BJ (cell line): ENCODE measurements at regions not wholly inside any gene's neighbourhood (a gene's known extent, or its start where the extent isn't known, plus 50 kb on each side); places are given as distances from the start of the nearest gene placed in this dataset.

Source experiments
- CTCF ChIA-PET: fragments of 350-600 bp; formaldehyde crosslinking; extraction: SDS; loops from one replicate; lab custom pipeline; 2021; ENCODE audit warnings: antibody characterized with exemption, inconsistent platforms; lab: Yijun Ruan, JAX
- POLR2A ChIA-PET: fragments of 300-600 bp; sonication (Branson Sonifier 250); formaldehyde crosslinking; extraction: SDS; loops from one replicate; lab custom pipeline; 2021; ENCODE audit warnings: antibody characterized with exemption; lab: Charles Lee
- DNase-seq: peaks from one replicate; pipeline ENCODE4 v3.0.0-alpha.2; 2011; ENCODE audit warnings: low read depth
- H3K27me3 ChIP-seq: 2 replicates; pipeline ENCODE4 v1.6.0; 2011; ENCODE audit warnings: low read length; ENCODE audit not compliant: control insufficient read depth, insufficient read depth
- H3K36me3 ChIP-seq: 2 replicates; pipeline ENCODE4 v1.5.1; 2011; ENCODE audit warnings: low read length; ENCODE audit not compliant: control insufficient read depth, insufficient read depth
- H3K4me3 ChIP-seq: 2 replicates; pipeline ENCODE4 v1.5.1; 2011; ENCODE audit warnings: low read depth, mild to moderate bottlenecking, control low read depth, low read length
- TF ChIP-seq, protein P1 (sequence below): IDR thresholded peaks from 2 replicates; pipeline ENCODE4 v1.5.1; 2011; ENCODE audit warnings: low read depth, mild to moderate bottlenecking, control low read depth, inconsistent platforms, low read length, moderate library complexity; ENCODE audit not compliant: insufficient read depth

DNA sequence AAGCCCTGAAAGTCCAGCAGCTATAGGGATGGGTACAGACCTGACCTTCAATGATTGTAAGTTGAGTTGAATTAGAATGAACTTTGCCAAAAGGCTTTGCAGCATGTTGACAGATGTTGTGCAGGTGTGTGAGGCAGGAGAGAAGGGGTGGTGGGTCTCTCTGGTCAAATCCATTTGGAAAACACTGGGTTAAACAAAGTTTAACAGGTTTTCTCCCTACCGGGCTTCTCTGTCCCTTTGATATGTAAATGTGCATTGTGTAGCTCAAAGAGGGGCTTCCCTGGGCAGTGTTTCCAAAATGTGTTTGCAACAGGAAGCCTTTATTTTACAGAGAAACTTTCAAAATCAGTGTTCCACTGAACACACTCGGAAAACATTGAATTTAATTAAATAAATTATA lies 72.1 kb upstream of the BRINP1 start:
- no peak for DNase-seq
- H3K4me3 ChIP-seq, result no peak overlapping the region
- H3K36me3 ChIP-seq, result no peaks in the 10 kb centered on the region
- no peaks in the 10 kb centered on the region for H3K27me3 ChIP-seq
- ChIA-PET CTCF (no interaction called here), POLR2A (no interaction called here)
- TF ChIP-seq, protein P1, sequence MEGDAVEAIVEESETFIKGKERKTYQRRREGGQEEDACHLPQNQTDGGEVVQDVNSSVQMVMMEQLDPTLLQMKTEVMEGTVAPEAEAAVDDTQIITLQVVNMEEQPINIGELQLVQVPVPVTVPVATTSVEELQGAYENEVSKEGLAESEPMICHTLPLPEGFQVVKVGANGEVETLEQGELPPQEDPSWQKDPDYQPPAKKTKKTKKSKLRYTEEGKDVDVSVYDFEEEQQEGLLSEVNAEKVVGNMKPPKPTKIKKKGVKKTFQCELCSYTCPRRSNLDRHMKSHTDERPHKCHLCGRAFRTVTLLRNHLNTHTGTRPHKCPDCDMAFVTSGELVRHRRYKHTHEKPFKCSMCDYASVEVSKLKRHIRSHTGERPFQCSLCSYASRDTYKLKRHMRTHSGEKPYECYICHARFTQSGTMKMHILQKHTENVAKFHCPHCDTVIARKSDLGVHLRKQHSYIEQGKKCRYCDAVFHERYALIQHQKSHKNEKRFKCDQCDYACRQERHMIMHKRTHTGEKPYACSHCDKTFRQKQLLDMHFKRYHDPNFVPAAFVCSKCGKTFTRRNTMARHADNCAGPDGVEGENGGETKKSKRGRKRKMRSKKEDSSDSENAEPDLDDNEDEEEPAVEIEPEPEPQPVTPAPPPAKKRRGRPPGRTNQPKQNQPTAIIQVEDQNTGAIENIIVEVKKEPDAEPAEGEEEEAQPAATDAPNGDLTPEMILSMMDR, result no peak

DNA sequence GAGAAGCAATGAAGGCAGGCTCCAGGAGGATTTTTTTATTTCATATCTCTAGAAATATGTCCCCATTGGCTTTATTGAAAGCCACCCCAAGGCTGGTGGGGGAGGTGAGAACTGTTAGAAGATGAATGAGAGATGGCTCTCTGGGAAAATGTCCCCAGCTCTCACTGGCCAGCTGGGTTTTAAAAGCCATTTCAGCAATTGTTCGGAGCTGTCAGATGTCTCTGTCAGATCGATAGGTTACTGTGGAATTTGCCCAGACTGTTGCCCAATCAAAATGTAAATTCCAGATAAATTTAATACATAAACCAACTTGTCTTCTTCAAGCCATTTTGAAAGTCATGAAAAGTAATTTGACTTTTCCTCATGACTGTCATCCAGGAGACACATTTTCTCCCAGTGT lies 67.0 kb upstream of the BRINP1 start:
- Histone ChIP-seq H3K27me3 (no peaks in the 10 kb centered on the region), H3K36me3 (no peaks in the 10 kb centered on the region), H3K4me3 (no peak overlapping the region)
- DNase-seq, result no peak
- ChIA-PET CTCF (no interaction called here), POLR2A (no interaction called here)
- TF ChIP-seq, protein P1, result no peak

DNA sequence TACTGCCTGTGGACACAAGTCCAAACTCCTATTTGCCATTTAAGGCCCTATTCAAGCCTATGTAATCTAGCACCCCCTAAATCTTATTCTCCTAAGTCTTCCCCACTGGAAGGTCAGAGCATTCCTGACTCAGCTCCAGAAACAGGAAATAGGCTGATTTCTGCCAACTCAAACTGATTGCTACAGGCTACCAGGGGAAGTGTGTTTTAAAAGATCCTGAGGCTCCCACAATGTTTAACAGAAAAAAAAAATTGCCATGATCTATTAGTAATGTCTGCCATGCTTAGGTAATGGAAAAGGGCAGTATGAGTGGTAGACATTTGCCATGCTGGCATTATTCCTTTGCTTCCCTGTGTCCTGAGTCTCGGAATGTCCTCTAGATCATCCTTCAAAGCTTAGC lies 65.8 kb upstream of the BRINP1 start:
- no peaks in the 10 kb centered on the region for H3K36me3 ChIP-seq
- no peaks in the 10 kb centered on the region for H3K27me3 ChIP-seq
- no peak overlapping the region for H3K4me3 ChIP-seq
- no peak for DNase-seq
- TF ChIP-seq, protein P1, result no peak
- ChIA-PET CTCF (interaction anchor here (0.6 kb wide), 1 partner anchor 18 kb away, joined by 3 read pairs; no protein-coding TSS in a partner anchor), POLR2A (no interaction called here)

DNA sequence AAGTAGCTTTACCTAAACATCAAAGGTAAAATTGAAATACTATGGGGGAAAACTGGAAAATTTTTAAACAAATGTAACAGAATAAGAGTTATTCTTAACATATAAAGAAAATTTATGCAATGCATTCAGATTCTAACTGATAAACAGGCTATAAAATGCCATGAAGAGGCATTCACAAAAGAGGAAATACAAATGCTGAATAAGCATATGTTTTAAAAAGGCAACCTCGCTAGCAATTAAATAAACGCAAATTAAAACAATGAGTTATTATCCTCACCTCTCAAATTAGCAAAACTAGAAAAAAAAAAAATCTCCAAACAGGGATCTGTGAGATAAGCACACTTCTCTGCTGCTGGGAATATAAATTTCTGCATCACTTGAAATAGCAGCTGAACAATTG lies 63.2 kb upstream of the BRINP1 start:
- ChIA-PET POLR2A (no interaction called here), CTCF (no interaction called here)
- DNase-seq, result no peak
- no peaks in the 10 kb centered on the region for H3K36me3 ChIP-seq
- H3K27me3 ChIP-seq, result no peaks in the 10 kb centered on the region
- H3K4me3 ChIP-seq, result no peak overlapping the region
- TF ChIP-seq, protein P1, result no peak

DNA sequence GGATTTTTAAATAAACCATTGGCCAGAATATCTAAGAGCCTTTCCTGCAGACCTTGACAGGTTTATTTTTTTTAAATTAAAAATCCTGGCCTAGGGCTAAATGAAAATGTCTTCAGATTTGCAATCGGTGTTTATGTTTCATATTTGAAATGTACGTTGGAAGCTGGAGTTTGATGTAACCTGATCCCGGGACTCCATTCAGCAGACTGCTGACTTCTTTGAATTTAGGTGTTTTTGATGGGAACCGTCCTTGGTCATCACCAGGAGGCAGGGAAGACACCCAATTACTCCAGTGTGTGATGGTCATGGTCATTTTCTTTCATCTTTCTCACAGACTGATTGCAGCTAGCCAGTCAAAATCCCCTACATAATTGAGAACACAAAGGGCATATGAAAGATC lies 60.1 kb upstream of the BRINP1 start:
- H3K36me3 ChIP-seq, result no peaks in the 10 kb centered on the region
- CTCF ChIA-PET, result no interaction called here
- TF ChIP-seq, protein P1, result no peak
- DNase-seq, result no peak
- POLR2A ChIA-PET, result no interaction called here
- no peak overlapping the region for H3K4me3 ChIP-seq
- no peaks in the 10 kb centered on the region for H3K27me3 ChIP-seq
